Activated CD8-positive, alpha-beta memory T cell treated with anti-CD3 and anti-CD28 coated beads for 4 hours (primary cell): ENCODE measurements at regions not wholly inside any gene's neighbourhood (a gene's known extent, or its start where the extent isn't known, plus 50 kb on each side); places are given as distances from the start of the nearest gene placed in this dataset.

Experiments
- DNase-seq, 2 donors: peaks; one replicate each; pipeline ENCODE4 v3.0.0-alpha.2; 2020; ENCODE audit warnings: low read depth in 2 of 2

- no peak for DNase-seq
These were observed 584.2 kb downstream of the CMPK2 start for GRCh38 chr2:6281524-6281923.

GRCh38 chr2:6283259-6283658 is 582.4 kb downstream of the CMPK2 start:
- DNase-seq = no peak

- no peak for DNase-seq
These were observed 578.3 kb downstream of the CMPK2 start for GRCh38 chr2:6287406-6287805.

GRCh38 chr2:6288791-6289190 is 576.9 kb downstream of the CMPK2 start:
- DNase-seq = no peak

GRCh38 chr2:6290217-6291015 is 575.3 kb downstream of the CMPK2 start:
- DNase-seq = no peak

- no peak for DNase-seq
These were observed 570.9 kb downstream of the CMPK2 start for GRCh38 chr2:6294791-6295190.

GRCh38 chr2:6297238-6297637 is 568.5 kb downstream of the CMPK2 start:
- no peak for DNase-seq

GRCh38 chr2:6301426-6301825 is 564.3 kb downstream of the CMPK2 start:
- DNase-seq = no peak

- DNase-seq = no peak
These were observed 556.7 kb downstream of the CMPK2 start for GRCh38 chr2:6308986-6309385.

- DNase-seq = no peak
These were observed 556.1 kb downstream of the CMPK2 start for GRCh38 chr2:6309415-6310255.

- no peak for DNase-seq
These were observed 555.2 kb downstream of the CMPK2 start for GRCh38 chr2:6310256-6311215.

- DNase-seq = no peak
These were observed 553.3 kb downstream of the CMPK2 start for GRCh38 chr2:6312367-6312766.

GRCh38 chr2:6314218-6314960 is 551.3 kb downstream of the CMPK2 start:
- no peak for DNase-seq

- no peak for DNase-seq
These were observed 540.1 kb downstream of the CMPK2 start for GRCh38 chr2:6325616-6326015.

- no peak for DNase-seq
These were observed 538.7 kb downstream of the CMPK2 start for GRCh38 chr2:6326958-6327357.

- no peak for DNase-seq
These were observed 528.8 kb downstream of the CMPK2 start for GRCh38 chr2:6336752-6337471.

- no peak for DNase-seq
These were observed 528.3 kb downstream of the CMPK2 start for GRCh38 chr2:6337472-6337820.

GRCh38 chr2:6341588-6342129 is 524.0 kb downstream of the CMPK2 start:
- no peak for DNase-seq

- no peak for DNase-seq
These were observed 523.3 kb downstream of the CMPK2 start for GRCh38 chr2:6342273-6342920.

- DNase-seq = no peak
These were observed 522.6 kb downstream of the CMPK2 start for GRCh38 chr2:6343076-6343475.
